GM19455 (cell line): ENCODE measurements at regions not wholly inside any gene's neighbourhood (a gene's known extent, or its start where the extent isn't known, plus 50 kb on each side); places are given as distances from the start of the nearest gene placed in this dataset.

ENCODE experiments used
- ATAC-seq: cut with Tn5 transposase; IDR thresholded peaks from one replicate; pipeline ENCODE4 v1.9.1; 2021; ENCODE audit not compliant: unreplicated experiment

DNA sequence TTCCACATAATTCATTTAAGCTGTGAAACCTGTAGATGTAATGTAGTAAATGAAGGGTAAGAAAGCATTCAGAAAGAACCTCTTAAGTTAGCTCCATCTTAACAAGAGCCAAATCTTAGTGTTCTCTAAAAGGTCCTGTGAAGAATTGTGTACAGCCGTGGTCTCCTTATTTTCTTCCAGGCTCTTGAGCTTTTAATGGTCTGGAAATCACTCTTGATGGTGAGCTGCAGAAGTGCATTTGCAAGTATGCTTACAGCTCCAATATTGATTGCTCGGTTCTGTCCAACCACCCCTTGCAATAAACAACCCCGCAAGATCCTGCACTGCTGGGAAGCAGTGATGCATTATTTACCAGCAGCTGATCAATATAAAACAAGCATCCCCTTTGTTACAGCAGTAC, 690.8 kb upstream of the FZD8 start:
- ATAC-seq = no peak

DNA sequence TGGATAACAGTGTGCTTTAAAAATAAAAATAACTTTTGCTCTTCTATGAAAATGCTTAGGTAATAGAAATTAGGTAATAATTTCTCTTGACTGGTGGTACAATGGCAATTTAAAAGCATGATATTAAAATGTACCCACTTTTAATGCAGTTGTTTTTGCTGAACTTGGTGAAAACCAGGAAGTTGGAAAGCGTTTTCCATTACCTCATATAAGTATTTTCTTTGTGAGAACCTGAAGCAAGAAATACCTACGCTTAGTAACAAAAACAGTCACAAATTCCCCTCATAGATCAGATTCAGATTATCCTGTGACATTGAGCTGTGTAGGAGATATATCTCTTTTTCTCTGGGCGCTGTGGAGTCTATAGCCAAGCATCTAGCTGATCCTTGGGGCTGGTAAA, 689.0 kb upstream of the FZD8 start:
- ATAC-seq = no peak

DNA sequence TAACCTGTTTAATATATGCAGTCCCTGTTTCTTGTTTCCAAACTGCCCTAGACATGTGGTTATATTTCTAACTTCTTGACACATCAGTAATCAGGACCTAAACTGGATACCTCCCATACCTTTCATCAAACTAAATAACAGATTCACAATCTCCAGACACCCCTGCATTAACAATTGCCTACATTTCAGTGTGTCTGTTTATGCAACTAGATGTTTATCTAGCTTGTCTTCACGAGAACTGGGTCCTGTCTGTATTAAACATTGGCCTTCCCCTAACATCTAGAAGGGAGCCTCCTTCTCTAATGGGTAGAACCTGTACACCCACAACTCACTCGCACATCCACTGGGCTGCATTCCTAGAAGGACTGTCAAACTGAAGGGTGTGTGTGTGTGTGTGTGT, 683.7 kb upstream of the FZD8 start:
- no peak for ATAC-seq

- no peak for ATAC-seq
These were observed 682.7 kb upstream of the FZD8 start for GRCh38 chr10:36324831-36325230.

DNA sequence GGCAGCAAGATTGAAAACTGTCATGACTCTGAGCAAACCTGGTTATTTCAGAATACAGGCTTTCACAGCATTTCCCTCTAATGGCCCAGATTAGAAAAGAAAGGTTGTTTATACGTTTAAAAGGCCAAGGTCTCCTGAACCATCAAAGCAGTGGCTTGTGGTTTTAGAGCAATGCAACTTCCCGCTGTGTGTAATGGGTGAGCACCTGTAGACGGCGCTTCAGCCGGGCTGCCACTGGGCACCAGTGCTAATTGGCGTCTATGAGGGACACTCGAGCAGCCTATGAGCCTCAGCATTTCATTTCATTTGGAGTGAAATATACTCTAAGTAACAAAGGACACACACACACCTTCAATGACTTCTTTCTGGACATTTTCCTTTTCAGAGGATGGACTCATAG, 671.0 kb upstream of the FZD8 start:
- ATAC-seq = no peak

DNA sequence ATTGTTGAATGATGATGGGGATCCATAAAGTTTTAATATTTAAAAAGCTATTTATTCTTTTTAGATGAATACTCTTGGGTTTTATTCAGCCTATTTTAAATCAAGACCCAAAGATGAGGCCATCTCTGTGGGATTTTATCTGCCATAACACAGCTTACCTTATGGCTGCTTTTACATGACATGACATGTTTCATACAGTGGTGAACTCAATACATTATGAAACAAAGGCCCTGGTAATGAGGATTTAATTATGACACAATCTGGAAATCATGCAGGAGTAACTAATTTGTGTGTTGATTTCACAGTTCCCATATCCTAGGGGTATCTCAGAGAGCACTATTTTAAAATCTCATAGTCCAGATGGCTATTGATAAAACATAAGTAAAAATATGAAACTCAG, 661.8 kb upstream of the FZD8 start:
- ATAC-seq = no peak

GRCh38 chr10:36302086-36302485, 660.0 kb upstream of the FZD8 start:
- ATAC-seq = no peak

GRCh38 chr10:36301539-36301938, 659.4 kb upstream of the FZD8 start:
- ATAC-seq = no peak

- no peak for ATAC-seq
These were observed 659.0 kb upstream of the FZD8 start for GRCh38 chr10:36301139-36301538.

GRCh38 chr10:36283827-36284226, 641.7 kb upstream of the FZD8 start:
- no peak for ATAC-seq

DNA sequence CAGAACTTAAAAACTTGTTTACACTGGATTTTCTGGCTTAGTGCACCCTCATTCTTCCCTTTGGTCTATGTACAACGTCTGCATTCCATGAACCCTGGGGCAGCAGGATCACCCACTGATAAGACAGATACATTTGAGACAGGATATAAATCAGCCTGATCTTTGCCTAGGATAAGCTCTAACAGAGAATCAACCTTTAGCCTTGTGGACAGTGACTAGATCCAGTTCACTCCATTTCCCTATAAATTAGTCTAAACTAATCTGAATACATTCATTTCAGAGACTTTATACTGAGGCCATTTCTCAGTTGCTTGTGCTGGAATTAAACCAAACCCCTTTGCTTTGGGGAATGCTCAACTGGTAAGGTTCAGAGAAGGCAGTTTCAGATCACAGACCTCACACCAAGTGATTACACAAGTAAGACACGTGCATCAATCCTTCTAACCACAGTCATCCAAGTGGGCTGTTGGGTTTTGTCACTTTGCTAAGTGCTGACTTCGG, 639.8 kb upstream of the FZD8 start:
- ATAC-seq = no peak

- ATAC-seq = no peak
These were observed 638.9 kb upstream of the FZD8 start for GRCh38 chr10:36280890-36281499.

- ATAC-seq = no peak
These were observed 638.2 kb upstream of the FZD8 start for GRCh38 chr10:36280321-36280741.

GRCh38 chr10:36278176-36278575, 636.1 kb upstream of the FZD8 start:
- no peak for ATAC-seq

DNA sequence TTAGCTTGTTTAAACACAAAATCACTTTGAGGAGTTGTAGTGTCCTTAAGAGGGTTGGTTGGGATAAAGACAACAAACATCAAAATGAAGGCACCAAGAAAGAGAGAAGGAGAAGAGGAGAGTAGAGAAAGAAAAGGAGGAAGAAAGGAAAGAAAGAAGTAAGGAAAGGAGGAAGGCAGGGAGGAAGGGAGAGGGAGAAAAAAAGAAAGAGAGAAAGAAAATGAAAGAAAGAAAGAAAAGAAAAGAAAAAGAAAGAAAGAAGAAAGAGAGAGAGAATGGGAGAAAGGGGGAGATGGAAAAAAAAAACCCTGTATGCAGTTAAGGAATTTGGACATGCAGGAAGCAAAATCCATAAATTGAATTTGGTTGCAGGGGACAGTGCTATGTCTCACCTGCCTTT, 635.4 kb upstream of the FZD8 start:
- ATAC-seq = no peak

DNA sequence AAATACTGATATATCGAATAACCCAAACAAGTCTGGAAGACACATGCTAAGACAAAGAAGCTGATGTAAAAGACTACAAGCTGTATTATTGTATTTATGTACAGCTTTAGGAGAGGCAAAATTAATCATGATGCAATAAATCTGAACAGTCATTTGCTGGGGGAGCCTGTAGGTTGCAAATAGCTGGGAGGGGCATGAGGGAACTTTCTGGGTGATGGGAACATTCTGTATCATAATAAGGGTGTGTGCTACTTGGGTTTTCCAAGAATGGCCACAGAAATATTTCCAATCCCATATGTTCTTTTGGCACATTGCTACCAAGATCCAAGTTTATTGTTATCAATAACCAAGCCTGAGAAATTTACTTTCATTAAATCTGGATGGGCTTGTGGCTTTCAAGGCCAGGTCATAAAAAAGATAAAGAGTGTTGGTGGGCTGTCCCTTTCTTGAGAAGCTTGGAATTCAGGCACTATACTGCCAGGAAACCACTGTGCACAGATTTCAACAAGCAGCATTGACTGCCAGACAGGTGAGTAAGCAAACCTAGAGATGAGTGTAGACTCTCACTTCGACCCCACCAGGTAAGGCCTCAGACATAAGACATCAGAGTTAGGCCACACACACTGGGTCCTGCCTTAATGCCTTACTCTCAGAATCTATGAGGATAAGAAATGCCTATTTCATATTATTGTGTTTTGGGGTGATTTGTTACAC, 629.7 kb upstream of the FZD8 start:
- ATAC-seq = no peak

DNA sequence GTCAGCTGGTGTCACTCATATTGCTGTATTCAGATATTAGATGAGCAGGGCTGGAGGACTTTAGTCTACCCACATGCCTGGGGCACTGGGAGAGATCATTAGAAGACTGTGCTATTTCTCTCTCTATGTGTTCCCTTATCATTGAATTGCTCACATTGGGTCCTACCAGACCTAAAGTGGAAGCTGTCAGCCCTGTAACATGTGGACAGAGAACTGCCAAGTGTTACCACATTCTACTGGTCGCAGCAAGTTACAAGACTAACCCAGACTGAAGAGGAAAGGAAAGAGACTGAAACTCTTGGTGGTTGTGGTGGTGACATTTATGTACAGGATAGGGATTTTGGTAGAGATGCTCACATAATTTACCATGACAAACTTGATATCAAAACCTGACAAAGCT, 627.1 kb upstream of the FZD8 start:
- ATAC-seq = no peak

GRCh38 chr10:36266923-36267322, 624.8 kb upstream of the FZD8 start:
- no peak for ATAC-seq

GRCh38 chr10:36265741-36266140, 623.6 kb upstream of the FZD8 start:
- ATAC-seq = no peak

DNA sequence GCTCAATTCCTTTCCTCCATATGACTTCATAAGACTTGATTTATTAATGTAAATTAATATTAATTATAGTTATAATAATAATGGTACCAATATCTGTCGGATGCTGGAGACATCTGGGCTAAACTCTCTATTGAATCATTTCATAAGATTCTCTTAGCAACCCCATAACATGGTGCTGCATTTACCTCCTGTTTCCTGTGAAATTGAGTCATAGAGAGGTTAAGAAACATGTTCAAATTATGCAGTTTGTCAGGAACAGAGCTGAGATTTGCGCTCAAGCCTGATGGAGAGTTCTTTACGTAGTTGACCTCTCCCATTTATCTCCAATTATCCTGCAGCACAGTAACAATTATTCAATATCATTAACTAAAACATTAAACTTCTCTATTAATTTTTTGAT, 621.8 kb upstream of the FZD8 start:
- no peak for ATAC-seq

- ATAC-seq = no peak
These were observed 614.9 kb upstream of the FZD8 start for GRCh38 chr10:36256948-36257356.

DNA sequence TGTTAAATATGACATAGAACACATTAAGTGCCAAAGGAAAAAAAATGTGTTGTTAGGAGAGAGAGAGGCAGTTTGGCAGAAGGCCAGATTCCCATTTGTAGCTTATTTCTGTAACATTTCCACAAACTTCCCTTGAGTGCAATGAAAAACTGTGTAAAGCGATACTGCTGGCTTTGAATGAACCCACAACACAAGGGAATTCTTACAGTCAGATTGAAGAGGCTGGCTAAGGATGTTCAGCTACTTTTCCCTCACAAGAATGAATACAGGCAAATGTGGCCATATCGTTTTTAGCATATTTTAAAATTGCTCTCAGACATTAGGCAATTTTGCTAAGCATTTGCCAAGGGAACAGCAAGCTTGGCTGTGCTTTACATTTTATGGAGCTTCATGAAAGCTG, 614.1 kb upstream of the FZD8 start:
- no peak for ATAC-seq

DNA sequence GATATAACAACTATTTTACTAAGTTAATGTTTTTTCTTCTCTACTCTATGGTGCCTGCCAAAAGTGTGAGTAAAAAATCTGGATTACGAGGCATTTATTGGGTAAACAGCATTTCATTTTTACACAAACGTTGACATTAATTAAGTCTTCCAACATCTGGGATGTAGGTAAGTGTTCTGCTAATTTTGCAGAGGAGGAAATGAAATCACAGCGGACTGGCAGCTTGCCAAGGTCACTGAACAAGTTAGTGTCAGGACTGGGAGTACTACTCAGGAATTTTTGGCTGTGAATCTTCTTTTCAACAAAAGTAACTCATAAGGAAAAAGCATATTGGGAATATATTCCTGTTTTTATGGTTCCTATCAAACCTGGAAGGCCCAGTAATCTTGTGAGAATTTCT, 612.1 kb upstream of the FZD8 start:
- ATAC-seq = no peak
